NCI-H1048 (cell line): ENCODE measurements at regions not wholly inside any gene's neighbourhood (a gene's known extent, or its start where the extent isn't known, plus 50 kb on each side); places are given as distances from the start of the nearest gene placed in this dataset.

ENCODE experiments used
- DNase-seq: peaks from one replicate; lab custom pipeline; 2025; lab: John Stamatoyannopoulos, UW

- no peak for DNase-seq
These were observed 290.0 kb upstream of the RUNX1 start for GRCh38 chr21:35338881-35339632.

DNA sequence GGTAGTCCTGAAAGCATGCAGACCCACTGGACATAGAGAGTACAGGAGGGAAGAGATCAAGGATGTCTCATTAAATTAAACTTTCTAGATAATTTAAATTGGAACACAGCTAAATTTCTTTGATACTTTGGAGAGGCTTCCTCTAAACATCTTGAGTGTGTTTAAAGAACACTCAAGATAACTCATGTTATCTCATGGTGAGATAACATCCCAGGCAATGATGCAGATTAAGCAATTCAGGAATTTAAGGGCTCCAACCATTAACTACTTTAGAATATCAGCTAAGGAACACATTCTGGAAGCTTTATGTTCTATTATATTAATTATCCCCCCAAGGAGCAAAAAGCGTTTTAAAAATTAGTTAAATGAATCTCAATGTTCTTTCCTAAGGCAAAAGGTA lies 289.2 kb upstream of the RUNX1 start:
- DNase-seq = no peak

DNA sequence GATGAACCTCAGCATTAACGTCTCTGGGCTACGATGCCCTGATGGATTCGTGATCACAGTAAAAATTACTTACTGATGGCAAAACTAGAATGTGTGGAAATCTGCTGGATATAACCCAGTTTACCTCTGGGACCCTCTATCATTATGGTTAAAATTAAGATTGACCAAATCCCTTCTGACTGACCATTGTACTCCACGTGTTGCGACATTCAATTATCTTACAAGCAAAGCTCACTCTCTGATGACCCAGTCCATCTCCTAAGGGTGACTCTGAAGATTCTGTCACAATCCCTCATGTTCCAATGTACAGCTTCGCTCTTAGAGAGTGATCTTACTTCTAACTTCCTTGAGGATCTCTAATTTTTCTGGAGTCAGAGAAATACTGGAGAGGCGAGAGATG lies 288.5 kb upstream of the RUNX1 start:
- no peak for DNase-seq

DNA sequence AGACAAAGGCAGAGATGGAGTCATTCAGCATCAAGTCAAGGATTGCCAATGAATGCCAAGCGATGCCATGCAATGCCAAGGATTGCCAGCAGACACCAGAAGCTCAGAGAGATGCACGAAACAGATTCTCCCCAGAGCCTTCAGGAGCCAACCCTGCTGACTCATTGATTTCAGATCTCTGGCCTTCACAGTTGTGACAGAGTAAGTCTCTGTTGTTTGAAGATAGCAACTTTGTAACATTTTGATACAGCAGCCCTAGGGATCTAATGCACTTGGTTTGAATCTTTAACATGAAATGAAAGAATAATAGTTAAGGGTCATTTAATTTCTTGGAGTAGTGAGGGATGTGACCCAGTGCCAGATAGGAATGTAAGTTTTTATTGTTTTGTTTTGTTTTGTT lies 287.4 kb upstream of the RUNX1 start:
- no peak for DNase-seq

DNA sequence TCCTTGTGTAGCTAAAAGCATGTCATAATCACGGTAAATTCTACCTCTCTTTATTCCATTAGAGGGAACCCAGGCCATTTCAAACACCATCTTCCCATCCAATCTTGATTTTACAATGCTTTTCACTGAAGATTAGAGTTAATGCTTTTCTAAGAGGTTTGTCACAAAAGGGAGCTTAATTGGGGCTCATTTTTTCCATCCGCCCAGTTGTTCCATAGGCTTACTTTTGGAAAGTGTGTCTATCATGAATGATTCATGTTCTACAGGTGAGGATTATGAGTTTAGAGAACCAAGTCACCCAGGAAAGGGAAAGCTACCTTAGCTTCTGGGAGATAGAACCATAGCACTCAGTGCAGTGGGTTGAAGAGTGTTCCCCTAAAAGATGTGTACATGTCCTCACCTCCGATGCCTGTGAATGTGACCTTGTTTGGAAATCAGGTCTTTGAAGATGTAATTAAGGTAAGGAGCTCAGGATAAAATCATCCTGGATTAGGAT lies 286.9 kb upstream of the RUNX1 start:
- no peak for DNase-seq

- no peak for DNase-seq
These were observed 284.9 kb upstream of the RUNX1 start for GRCh38 chr21:35333831-35334618.

DNA sequence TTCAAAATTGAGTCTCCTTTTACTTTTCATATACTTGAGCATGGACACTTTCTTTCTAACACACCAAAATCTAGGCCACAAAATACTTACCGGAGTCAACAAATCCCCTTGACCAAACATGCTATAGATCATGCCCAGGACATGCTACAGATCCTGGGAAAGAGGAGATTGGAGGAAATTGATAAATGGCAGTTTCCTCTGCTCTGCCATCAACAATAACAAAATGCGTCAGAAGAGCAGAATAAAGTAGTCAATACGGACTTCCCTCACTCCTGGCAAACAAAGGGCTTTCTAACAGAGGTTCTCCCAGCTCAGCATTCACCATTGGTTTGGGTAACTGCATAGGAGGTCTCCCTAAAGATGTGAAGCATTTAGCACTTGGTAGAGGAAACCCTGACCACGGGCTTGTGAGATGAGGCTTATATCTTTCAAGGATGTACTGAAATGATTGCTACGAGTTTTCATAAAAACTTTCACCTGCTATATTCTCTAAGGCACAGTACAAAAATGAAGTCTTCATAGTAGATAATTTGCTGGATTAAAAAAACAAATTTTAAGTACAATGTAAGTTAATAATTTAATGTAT lies 283.8 kb upstream of the RUNX1 start:
- DNase-seq = no peak

DNA sequence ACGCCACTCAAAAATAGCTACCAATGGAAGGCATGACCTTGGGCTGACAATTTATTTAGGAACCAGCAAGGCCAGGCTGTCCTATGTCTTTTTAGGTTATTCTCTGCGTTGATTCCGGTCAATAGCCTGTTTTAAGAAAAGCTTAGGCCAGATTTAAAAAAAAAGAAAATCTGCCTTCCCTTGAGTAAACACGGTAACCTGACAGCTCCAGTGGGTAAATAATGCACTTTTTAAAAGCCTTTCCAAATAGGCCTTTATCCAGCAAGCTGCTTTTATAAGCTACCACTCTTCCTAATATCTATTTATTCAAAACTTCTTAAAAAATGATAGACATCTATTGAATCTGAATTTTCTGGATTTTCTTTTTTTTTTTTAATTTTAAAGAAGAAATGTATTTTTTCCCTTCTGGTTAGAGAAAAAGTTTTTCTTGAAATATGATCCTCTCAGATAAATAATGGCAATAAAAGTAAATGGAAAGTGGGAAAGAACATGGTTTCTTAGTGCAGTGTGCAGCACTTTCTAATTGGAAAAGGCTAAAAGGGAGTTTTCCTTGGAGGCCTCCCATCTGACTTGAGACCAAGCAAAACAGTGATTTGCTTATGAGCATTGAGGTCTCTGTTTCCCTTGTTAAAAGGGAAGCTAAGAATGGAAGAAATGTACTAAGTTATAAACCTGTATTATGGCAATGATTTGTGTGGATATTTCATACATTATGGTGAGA lies 281.0 kb upstream of the RUNX1 start:
- no peak for DNase-seq

- DNase-seq = no peak
These were observed 279.9 kb upstream of the RUNX1 start for GRCh38 chr21:35328856-35329455.

GRCh38 chr21:35326677-35327076 lies 277.6 kb upstream of the RUNX1 start:
- no peak for DNase-seq

DNA sequence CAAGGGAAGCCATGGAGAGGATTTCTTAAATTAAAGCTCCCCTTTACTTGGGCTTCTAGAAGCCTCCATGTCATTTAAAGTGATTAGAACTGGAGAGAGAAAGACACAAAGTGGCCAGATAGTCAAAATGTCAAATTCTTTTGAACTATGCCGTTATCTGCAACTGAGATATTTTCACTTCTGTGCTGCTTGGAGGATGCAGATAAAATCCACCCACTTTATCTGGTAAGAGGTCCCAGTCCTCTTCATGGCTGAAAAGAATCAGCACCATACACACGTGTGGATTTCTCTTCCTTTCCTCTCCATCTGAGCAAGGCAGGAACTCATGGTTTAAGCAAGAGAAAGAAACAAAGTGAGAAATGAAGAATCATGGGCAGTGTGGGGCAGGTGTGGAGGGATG lies 276.9 kb upstream of the RUNX1 start:
- DNase-seq = no peak

DNA sequence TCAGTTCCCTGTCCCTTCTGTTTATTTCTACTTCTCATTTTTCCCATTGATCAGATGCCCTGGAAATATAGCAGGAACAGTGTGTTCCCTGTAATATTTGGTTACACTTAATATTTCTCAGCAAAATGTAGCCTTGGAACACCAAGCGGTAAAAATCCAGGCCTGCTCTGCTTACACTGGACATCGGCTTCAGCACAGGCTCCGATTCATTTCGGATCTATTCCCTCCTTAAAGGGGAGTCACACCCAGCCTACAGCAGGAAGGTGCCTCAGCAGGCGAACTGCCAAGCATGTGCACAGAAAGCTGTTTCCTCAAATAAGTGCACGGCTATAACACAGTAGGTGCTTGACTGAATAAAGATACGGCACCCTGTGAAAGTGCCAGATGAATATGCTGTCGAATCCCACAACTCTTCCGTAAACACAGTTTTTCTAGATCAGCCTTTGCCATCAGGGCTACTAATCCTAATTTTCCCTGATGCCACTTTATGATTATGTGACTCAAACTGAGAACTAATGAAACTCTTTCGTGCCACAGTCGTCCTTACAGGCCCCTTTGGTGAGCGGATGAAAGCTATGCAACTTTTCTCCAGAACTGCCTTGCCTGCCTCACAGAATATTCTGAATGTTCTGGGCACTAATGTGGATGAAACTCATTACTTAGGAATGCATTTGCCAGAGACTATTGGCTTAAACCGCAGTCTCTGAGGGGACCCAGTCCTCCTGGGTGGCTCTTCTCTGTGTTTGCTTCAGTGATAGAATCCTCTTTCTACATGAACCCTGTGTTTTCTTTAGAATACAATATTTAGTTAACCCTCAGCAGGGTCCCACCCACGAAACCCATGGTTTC lies 275.5 kb upstream of the RUNX1 start:
- DNase-seq = no peak

DNA sequence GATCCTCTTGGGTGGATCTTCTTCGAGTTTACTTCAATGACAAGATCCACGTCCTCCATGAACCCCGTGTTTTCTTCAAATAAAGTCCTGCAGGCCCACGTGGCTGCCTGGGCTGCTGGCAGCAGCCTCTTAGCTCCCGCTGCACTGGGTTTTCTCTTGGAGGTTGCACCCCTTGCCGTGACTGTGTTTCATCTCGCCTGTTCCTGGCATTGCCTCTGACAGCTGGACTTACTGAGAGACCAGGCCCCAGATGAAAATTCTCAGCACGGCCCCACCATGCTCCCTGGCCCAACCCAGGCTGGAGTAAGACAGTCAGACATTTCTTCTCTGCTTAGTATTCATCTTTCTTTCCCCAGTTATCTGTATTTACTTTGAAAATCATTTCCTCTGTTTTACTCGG lies 274.8 kb upstream of the RUNX1 start:
- no peak for DNase-seq

- no peak for DNase-seq
These were observed 272.5 kb upstream of the RUNX1 start for GRCh38 chr21:35321322-35322200.

DNA sequence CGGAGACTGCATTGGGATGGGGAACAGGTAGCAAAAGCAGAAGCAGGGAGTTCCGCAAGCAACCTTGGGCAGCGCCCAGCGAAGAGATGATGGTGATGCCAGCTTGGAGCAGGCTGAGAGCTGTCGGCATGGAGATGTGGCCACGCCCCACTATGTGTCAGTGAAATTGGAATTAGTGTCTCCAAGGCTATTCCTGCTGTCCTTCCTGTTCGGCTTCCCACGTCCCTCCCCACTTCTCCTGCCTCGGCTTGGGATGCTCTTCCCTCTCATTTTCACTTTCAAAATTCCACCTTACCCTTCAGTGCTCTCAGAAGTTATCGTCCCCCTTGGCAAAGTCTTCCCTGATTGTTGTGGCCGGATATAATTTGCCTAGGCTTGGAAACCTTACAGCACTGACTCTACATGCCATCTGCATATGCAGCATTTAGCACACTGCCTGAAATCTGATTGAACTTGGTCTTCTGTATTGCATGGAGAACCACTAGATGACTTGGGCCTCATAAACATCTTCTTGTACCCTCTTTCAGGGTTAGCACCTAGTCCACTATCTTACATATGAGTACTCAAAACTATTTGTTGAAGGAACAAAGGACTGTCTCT lies 270.7 kb upstream of the RUNX1 start:
- peak; percentile 6 for DNase-seq

GRCh38 chr21:35316933-35317332 lies 267.8 kb upstream of the RUNX1 start:
- no peak for DNase-seq

DNA sequence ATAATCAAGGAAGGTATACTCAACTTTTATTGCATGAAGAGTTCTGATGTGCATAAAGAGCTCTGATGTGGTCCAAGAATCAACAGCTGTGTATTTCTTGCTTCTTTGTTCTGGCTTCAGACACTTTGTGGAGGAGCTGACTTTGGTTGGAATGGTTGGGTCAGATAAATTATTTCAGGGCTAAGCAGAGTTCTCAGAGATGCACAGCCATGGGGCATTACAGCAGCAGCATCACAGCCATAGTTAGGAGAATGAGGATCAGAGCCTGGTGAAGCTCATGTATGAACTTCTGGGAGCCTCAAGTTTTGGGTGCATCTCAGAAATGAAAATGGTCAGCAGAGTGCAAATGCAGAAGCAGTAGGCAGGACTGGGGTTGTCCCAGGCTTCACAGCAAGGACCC lies 267.4 kb upstream of the RUNX1 start:
- DNase-seq = no peak

DNA sequence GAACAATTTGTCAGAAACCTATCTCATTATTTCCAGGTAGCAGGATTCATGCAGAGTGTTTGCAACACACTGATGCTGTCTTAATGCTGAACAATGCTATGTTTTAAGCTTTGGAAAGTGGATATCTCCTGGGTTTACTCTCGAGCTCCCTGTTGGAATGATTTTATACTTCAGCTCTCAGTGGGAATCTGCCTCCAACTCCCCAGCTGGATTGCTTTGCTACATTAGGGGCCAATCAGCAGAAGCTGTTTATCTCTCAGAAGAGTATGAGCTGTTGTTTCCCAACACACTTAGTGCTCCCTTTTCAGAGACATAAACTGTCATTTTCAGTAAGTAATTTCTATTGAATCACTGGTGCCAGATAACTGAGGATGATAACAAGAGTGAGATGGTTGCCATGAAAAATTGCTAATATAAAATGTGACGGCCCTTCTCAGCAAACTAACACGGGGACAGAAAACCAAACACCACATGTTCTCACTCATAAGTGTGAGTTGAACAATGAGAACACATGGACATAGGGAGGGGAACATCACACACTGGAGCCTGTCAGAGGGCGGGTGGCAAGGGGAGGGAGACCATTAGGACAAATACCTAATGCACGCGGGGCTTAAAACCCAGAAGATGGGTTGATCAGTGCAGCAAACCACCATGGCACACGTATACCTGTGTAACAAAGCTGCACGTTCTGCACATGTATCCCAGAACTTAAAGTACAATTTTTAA lies 265.9 kb upstream of the RUNX1 start:
- no peak for DNase-seq

DNA sequence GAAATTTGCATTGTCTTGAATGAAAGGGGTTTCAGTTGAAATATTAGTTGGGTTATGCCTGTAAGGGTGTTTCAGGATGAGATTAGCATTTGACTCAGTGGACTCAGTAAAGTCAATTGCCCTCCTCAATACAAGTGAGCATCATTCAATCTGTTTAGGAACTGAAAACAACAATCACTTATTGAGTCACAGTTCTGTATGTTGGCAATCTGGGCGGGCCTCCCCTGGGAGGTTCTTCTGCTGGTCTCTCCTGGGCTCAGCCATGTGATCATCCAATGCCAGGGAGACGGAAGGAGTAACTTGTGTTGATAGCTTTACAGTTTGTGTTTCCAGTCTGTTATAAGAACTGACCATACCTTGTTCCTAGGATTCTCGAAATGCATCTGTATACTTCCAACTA lies 262.9 kb upstream of the RUNX1 start:
- no peak for DNase-seq
